ENCODE measurements at regions not wholly inside any gene's neighbourhood (a gene's known extent, or its start where the extent isn't known, plus 50 kb on each side); places are given as distances from the start of the nearest gene placed in this dataset.

DNA sequence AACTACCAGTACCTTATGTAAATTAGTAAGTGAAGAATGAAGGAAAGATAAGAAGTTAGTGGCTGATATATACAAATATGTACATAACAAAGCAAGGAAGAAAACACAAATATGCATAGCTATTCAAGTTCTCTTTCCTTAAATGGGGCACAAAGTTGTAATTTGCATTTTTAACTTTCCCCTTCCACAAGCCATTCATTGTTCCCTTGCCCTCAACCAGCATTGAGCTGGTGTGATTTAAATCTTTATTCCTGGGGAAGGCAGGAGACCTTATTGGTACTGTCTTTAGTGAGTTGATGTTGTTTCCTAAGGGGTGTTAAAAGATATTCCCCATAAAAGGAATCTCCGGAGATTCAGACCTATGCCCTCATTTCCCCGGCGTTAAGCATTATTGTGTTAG, 735.3 kb downstream of the PCDH18 start (continued):
- TF ChIP-seq, protein P1, sequence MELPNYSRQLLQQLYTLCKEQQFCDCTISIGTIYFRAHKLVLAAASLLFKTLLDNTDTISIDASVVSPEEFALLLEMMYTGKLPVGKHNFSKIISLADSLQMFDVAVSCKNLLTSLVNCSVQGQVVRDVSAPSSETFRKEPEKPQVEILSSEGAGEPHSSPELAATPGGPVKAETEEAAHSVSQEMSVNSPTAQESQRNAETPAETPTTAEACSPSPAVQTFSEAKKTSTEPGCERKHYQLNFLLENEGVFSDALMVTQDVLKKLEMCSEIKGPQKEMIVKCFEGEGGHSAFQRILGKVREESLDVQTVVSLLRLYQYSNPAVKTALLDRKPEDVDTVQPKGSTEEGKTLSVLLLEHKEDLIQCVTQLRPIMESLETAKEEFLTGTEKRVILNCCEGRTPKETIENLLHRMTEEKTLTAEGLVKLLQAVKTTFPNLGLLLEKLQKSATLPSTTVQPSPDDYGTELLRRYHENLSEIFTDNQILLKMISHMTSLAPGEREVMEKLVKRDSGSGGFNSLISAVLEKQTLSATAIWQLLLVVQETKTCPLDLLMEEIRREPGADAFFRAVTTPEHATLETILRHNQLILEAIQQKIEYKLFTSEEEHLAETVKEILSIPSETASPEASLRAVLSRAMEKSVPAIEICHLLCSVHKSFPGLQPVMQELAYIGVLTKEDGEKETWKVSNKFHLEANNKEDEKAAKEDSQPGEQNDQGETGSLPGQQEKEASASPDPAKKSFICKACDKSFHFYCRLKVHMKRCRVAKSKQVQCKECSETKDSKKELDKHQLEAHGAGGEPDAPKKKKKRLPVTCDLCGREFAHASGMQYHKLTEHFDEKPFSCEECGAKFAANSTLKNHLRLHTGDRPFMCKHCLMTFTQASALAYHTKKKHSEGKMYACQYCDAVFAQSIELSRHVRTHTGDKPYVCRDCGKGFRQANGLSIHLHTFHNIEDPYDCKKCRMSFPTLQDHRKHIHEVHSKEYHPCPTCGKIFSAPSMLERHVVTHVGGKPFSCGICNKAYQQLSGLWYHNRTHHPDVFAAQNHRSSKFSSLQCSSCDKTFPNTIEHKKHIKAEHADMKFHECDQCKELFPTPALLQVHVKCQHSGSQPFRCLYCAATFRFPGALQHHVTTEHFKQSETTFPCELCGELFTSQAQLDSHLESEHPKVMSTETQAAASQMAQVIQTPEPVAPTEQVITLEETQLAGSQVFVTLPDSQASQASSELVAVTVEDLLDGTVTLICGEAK (IDR thresholded peaks at IDR 0.05; ENCODE audit: borderline replicate concordance), result no peak
- TF ChIP-seq MEF2B (IDR thresholded peaks at IDR 0.05; ENCODE audit: partially characterized antibody, poor library complexity, severe bottlenecking) (no peak), TAF1 (IDR thresholded peaks at IDR 0.05; ENCODE audit: borderline replicate concordance, low read depth, low read length) (no peak), GATAD2B (conservative IDR thresholded peaks at IDR 0.05; ENCODE audit: low read depth) (no peak), NR2C2 (IDR thresholded peaks at IDR 0.05; ENCODE audit: borderline replicate concordance, control insufficient read depth, insufficient read length, low read depth) (no peak)

DNA sequence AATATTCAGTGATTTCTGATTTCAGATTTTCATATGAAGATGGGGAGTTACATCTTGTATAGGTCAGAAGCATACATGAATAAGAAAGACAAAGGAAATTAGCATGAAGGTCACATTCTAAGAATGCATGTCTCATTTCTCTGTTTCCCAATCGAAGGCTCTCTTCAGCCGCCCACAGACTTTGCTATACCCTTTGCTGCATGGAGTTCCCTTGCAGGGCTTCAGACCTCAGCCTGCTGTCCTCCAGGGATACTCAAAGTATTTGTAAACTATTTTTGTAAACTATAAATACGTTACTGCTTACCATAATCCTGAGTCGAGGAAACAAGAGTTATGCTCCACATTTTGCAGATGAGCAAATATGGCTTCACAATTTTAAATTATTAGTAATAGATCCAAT, 738.4 kb downstream of the PCDH18 start:
- 0% methylated on average over 4 of the region's 4 CpGs for WGBS (ENCODE audit: insufficient coverage, insufficient replicate concordance, low lambda C conversion rate, missing lambda C conversion rate)
- no peak overlapping the region for H2AFZ ChIP-seq (ENCODE audit: control insufficient read depth, low read depth, low read length)
- H3K27me3 ChIP-seq (replicated peaks in 1 of 2; ENCODE audit: control insufficient read depth in 2 of 2, insufficient read depth in 2 of 2, low read length in 1 of 2), result no peaks in the 10 kb centered on the region
- intact Hi-C loops (cut with micrococcal nuclease; ENCODE audit: unreplicated experiment) (no loop called here), in situ Hi-C loops (cut with MboI) (no loop called here)
- no peaks in the 10 kb centered on the region for H4K20me1 ChIP-seq (ENCODE audit: control insufficient read depth, insufficient read depth)
- SMC1A ChIA-PET (ENCODE audit: uncharacterized antibody, unreplicated experiment), result interaction anchor here (1.2 to 1.8 kb wide), 2 partner anchors 36 to 46 kb away, joined by 3 to 5 read pairs; no protein-coding TSS in a partner anchor
- H3K4me1 ChIP-seq (ENCODE audit: control insufficient read depth, insufficient read depth, low read length), result no peaks in the 10 kb centered on the region
- POLR2A ChIA-PET, result no interaction called here
- H3K79me2 ChIP-seq (ENCODE audit: control insufficient read depth, insufficient read depth, low read length), result no peaks in the 10 kb centered on the region
- no TSS peak for BruUV-seq (replicated peaks)
- DNase-seq (ENCODE audit: low read depth, low spot score) (no peak), FAIRE-seq (no peak), ATAC-seq (no peak)
- H3K4me3 ChIP-seq, result no peak overlapping the region
- no peak overlapping the region for H3K27ac ChIP-seq (ENCODE audit: control insufficient read depth, insufficient read depth)
- no peaks in the 10 kb centered on the region for H3K36me3 ChIP-seq (ENCODE audit: control insufficient read depth in 2 of 2, insufficient read depth in 2 of 2, low read length in 1 of 2)
- RAD21 ChIA-PET (ENCODE audit: unreplicated experiment), result no interaction called here
- CTCF ChIA-PET, result interaction anchor here (1.3 kb wide), 1 partner anchor 80 kb away, joined by 3 read pairs; no protein-coding TSS in a partner anchor
- no peak overlapping the region for H3K4me2 ChIP-seq (ENCODE audit: control insufficient read depth, insufficient read depth)
- no peak overlapping the region for H3K9ac ChIP-seq (ENCODE audit: control insufficient read depth, insufficient read depth, low read length)
- H3K9me3 ChIP-seq (replicated peaks; ENCODE audit: control insufficient read depth, insufficient read depth, low read length), result no peaks in the 10 kb centered on the region
- no peak for TF ChIP-seq RAD21 (IDR thresholded peaks at IDR 0.05; ENCODE audit: insufficient read depth, low read depth, low read length)
- TF ChIP-seq, protein P2, sequence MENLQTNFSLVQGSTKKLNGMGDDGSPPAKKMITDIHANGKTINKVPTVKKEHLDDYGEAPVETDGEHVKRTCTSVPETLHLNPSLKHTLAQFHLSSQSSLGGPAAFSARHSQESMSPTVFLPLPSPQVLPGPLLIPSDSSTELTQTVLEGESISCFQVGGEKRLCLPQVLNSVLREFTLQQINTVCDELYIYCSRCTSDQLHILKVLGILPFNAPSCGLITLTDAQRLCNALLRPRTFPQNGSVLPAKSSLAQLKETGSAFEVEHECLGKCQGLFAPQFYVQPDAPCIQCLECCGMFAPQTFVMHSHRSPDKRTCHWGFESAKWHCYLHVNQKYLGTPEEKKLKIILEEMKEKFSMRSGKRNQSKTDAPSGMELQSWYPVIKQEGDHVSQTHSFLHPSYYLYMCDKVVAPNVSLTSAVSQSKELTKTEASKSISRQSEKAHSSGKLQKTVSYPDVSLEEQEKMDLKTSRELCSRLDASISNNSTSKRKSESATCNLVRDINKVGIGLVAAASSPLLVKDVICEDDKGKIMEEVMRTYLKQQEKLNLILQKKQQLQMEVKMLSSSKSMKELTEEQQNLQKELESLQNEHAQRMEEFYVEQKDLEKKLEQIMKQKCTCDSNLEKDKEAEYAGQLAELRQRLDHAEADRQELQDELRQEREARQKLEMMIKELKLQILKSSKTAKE (IDR thresholded peaks at IDR 0.05; ENCODE audit: low read depth, poor library complexity, severe bottlenecking), result no peak
- TF ChIP-seq, protein P3, sequence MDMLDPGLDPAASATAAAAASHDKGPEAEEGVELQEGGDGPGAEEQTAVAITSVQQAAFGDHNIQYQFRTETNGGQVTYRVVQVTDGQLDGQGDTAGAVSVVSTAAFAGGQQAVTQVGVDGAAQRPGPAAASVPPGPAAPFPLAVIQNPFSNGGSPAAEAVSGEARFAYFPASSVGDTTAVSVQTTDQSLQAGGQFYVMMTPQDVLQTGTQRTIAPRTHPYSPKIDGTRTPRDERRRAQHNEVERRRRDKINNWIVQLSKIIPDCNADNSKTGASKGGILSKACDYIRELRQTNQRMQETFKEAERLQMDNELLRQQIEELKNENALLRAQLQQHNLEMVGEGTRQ (IDR thresholded peaks at IDR 0.05; ENCODE audit: borderline replicate concordance, low read depth, low read length), result no peak
- TF ChIP-seq HCFC1 (IDR thresholded peaks at IDR 0.05; ENCODE audit: low read length), result no peak
- TF ChIP-seq, protein P4, sequence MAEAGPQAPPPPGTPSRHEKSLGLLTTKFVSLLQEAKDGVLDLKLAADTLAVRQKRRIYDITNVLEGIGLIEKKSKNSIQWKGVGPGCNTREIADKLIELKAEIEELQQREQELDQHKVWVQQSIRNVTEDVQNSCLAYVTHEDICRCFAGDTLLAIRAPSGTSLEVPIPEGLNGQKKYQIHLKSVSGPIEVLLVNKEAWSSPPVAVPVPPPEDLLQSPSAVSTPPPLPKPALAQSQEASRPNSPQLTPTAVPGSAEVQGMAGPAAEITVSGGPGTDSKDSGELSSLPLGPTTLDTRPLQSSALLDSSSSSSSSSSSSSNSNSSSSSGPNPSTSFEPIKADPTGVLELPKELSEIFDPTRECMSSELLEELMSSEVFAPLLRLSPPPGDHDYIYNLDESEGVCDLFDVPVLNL (IDR thresholded peaks at IDR 0.05; ENCODE audit: low read depth, low read length), result no peak
